Adrenal gland (tissue), 9 donors: ENCODE measurements at regions not wholly inside any gene's neighbourhood (a gene's known extent, or its start where the extent isn't known, plus 50 kb on each side); places are given as distances from the start of the nearest gene placed in this dataset.
"Not testable (repeated sequence)": the region's sequence is repeated elsewhere in the genome, so short reads cannot be mapped to it uniquely, and the experiment has no call there.

ENCODE experiments used
- DNase-seq, 7 donors: peaks; one replicate each; pipeline ENCODE4 v3.0.0-alpha.2; 2019 to 2020
- H3K27ac ChIP-seq, 5 donors: fragments of 200-600 bp; sonication (generic) in 4 of 5; 1 replicate in 3 of 5; 2 replicates in 2 of 5; pipeline versions ENCODE4 v1.5.1 to v1.8.0; 2016 to 2020; ENCODE audit warnings: mild to moderate bottlenecking in 1 of 5
- H3K27me3 ChIP-seq: fragments of 200-600 bp; 2 replicates; pipeline ENCODE4 v1.8.0; 2021
- H3K36me3 ChIP-seq, 2 donors: fragments of 200-600 bp; replicated peaks in 1 of 2; 1 replicate in 1 of 2; 2 replicates in 1 of 2; pipeline versions ENCODE4 v1.5.1 to v1.8.0; 2018 to 2022
- H3K4me1 ChIP-seq, 2 donors: fragments of 200-600 bp; replicated peaks in 1 of 2; 1 replicate in 1 of 2; 2 replicates in 1 of 2; pipeline versions ENCODE4 v1.5.1 to v1.8.0; 2018 to 2021
- H3K4me3 ChIP-seq, 4 donors: fragments of 200-600 bp; sonication (generic) in 3 of 4; one replicate each; pipeline ENCODE4 v1.5.1; 2016 to 2018
- H3K9me3 ChIP-seq, 3 donors: fragments of 200-600 bp; sonication (generic) in 1 of 3; replicated peaks in 1 of 3; 1 replicate in 2 of 3; 2 replicates in 1 of 3; pipeline versions ENCODE4 v1.5.1 to v1.8.0; 2016 to 2021
- CTCF ChIP-seq, 6 experiments: fragments of 450-650 bp in 4 of 6; fragments of 200-600 bp in 2 of 6; sonication (generic) in 1 of 6; IDR thresholded peaks; 1 replicate in 5 of 6; 2 replicates in 1 of 6; pipeline versions ENCODE4 v1.5.1 to v1.8.0; 2016 to 2021; ENCODE audit warnings: antibody characterized with exemption in 6 of 6, mild to moderate bottlenecking in 2 of 6, moderate library complexity in 1 of 6
- POLR2A ChIP-seq, 2 donors: fragments of 450-650 bp; IDR thresholded peaks; one replicate each; pipeline ENCODE4 v1.6.1; 2017; ENCODE audit warnings: antibody characterized with exemption in 2 of 2, mild to moderate bottlenecking in 2 of 2, moderate library complexity in 1 of 2
- WGBS, 4 donors: extraction: QIAGEN DNeasy Blood & Tissue Kit in 2 of 4; methylation state at CpG; one replicate each; pipeline versions ENCODE4 v1.1.5 to v1.1.7; 2013 to 2017; 5-methylcytosine and 5-hydroxymethylcytosine counted together
- intact Hi-C, 2 donors: fragments of 100-400 bp; cut with DNase I; formaldehyde crosslinking; loops; one replicate each; pipeline versions ENCODE4 v1.14.1 to v1.15.0; 2022 to 2023
- donor health status: healthy with polysubstance abuse.
- donor health status: Bipolar disorder and iron deficiency.
- donor health status: DM: yes; HTN: yes; CAD: no.
- donor health status: DM: no; HTN: no; CAD: no.
- donor health status: DM: no; HTN: no; CAD: no.

GRCh38 chr7:65475040-65475726, 101.5 kb downstream of the ZNF92 start:
- Histone ChIP-seq H3K36me3 (no peaks in the 10 kb centered on the region), H3K4me3 (no peak overlapping the region), H3K27me3 (no peaks in the 10 kb centered on the region)

GRCh38 chr7:65475734-65476319, 102.2 kb downstream of the ZNF92 start:
- no peaks in the 10 kb centered on the region for H3K9me3 ChIP-seq
- 53 to 64% (median 60%) methylated on average over 7 to 8 of the region's 8 CpGs for WGBS, 4 donors
- no peaks in the 10 kb centered on the region for H3K4me1 ChIP-seq
- no peaks in the 10 kb centered on the region for H3K36me3 ChIP-seq
- H3K27ac ChIP-seq, result no peak overlapping the region
- no peak overlapping the region for H3K4me3 ChIP-seq
- intact Hi-C loops, result no loop called here
- no peak for DNase-seq
- no peaks in the 10 kb centered on the region for H3K27me3 ChIP-seq
- TF ChIP-seq POLR2A (IDR thresholded peaks at IDR 0.05) (no peak), CTCF (IDR thresholded peaks at IDR 0.05) (no peak)

More at GRCh38 chr7:65475040-65475726, 101.5 kb downstream of the ZNF92 start:
- Histone ChIP-seq H3K4me1 (no peaks in the 10 kb centered on the region), H3K9me3 (no peaks in the 10 kb centered on the region), H3K27ac (no peak overlapping the region)
- TF ChIP-seq POLR2A (IDR thresholded peaks at IDR 0.05) (no peak), CTCF (IDR thresholded peaks at IDR 0.05) (no peak)
- no peak for DNase-seq
- intact Hi-C loops, result no loop called here
- WGBS, 4 donors, result 79 to 87% (median 84%) methylated on average over 4 of the region's 4 CpGs

GRCh38 chr7:65477326-65477725, 103.7 kb downstream of the ZNF92 start:
- intact Hi-C loops, result no loop called here
- peak in 2 of 6 experiments; percentile 22 to 31 for TF ChIP-seq CTCF (IDR thresholded peaks at IDR 0.05)
- no peak for TF ChIP-seq POLR2A (IDR thresholded peaks at IDR 0.05)
- 52 to 66% (median 58%) methylated on average over 6 of the region's 6 CpGs for WGBS, 4 donors

GRCh38 chr7:65489260-65489767, 115.7 kb downstream of the ZNF92 start:
- no peak for TF ChIP-seq POLR2A (IDR thresholded peaks at IDR 0.05)
- TF ChIP-seq CTCF (IDR thresholded peaks at IDR 0.05), result no peak
- intact Hi-C loops, result no loop called here
- H3K27ac ChIP-seq, result no peak overlapping the region
- no peaks in the 10 kb centered on the region for H3K36me3 ChIP-seq
- H3K9me3 ChIP-seq, result no peaks in the 10 kb centered on the region
- no peaks in the 10 kb centered on the region for H3K4me1 ChIP-seq
- no peak overlapping the region for H3K4me3 ChIP-seq
- no peak for DNase-seq
- peaks cover 4% of the 10 kb centered on the region for H3K27me3 ChIP-seq
- WGBS, 4 donors, result 86 to 90% (median 87%) methylated on average over 8 of the region's 8 CpGs

More at GRCh38 chr7:65477326-65477725, 103.7 kb downstream of the ZNF92 start:
- Histone ChIP-seq H3K9me3 (no peaks in the 10 kb centered on the region), H3K4me1 (no peaks in the 10 kb centered on the region), H3K27me3 (no peaks in the 10 kb centered on the region), H3K36me3 (no peaks in the 10 kb centered on the region), H3K27ac (no peak overlapping the region), H3K4me3 (no peak overlapping the region)
- DNase-seq, result peak in 3 of 7 donors; percentile 31 to 52 (median 49)

GRCh38 chr7:65496697-65497096, 123.0 kb downstream of the ZNF92 start:
- H3K4me3 ChIP-seq, H3K9me3 ChIP-seq, intact Hi-C loops, H3K36me3 ChIP-seq, DNase-seq, H3K27ac ChIP-seq, H3K27me3 ChIP-seq, H3K4me1 ChIP-seq: not testable (repeated sequence)
- WGBS, 4 donors, result 81 to 83% (median 82%) methylated on average over 2 of the region's 2 CpGs
